ENCODE measurements at regions not wholly inside any gene's neighbourhood (a gene's known extent, or its start where the extent isn't known, plus 50 kb on each side); places are given as distances from the start of the nearest gene placed in this dataset.

DNA sequence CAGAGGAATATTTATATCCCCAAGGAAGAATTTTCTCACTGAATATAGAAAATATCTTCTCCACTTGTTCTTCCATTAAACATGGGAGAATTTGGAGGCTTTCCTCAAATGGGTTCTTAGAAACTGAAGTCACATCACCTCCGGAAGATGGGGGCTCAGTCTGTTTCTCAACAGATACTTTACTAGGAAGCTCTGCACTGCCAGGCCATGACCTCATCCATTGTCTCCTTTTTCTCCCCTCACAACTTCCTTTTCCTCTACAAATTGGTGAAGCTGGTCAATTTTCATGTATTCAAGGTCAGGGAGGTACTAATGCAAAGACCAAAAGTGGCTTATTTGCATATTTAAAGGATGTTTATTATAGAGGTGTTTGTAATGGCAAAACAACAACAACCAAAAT lies 173.1 kb downstream of the RNF152 start:
- no peaks in the 10 kb centered on the region for H3K36me3 Mint-ChIP-seq (ENCODE audit: insufficient read depth)
- H3K27me3 Mint-ChIP-seq, result no peaks in the 10 kb centered on the region
- TF ChIP-seq, protein P1, sequence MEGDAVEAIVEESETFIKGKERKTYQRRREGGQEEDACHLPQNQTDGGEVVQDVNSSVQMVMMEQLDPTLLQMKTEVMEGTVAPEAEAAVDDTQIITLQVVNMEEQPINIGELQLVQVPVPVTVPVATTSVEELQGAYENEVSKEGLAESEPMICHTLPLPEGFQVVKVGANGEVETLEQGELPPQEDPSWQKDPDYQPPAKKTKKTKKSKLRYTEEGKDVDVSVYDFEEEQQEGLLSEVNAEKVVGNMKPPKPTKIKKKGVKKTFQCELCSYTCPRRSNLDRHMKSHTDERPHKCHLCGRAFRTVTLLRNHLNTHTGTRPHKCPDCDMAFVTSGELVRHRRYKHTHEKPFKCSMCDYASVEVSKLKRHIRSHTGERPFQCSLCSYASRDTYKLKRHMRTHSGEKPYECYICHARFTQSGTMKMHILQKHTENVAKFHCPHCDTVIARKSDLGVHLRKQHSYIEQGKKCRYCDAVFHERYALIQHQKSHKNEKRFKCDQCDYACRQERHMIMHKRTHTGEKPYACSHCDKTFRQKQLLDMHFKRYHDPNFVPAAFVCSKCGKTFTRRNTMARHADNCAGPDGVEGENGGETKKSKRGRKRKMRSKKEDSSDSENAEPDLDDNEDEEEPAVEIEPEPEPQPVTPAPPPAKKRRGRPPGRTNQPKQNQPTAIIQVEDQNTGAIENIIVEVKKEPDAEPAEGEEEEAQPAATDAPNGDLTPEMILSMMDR (IDR thresholded peaks at IDR 0.05; ENCODE audit: unreplicated experiment), result no peak
- H3K27ac Mint-ChIP-seq, result no peak overlapping the region
- no peak for DNase-seq (ENCODE audit: low spot score, unreplicated experiment)
- H3K4me3 Mint-ChIP-seq (ENCODE audit: low read depth), result no peak overlapping the region
- H3K4me1 Mint-ChIP-seq (ENCODE audit: low read depth), result peaks cover 18% of the 10 kb centered on the region
- H3K9me3 Mint-ChIP-seq (ENCODE audit: low read depth), result peaks cover under 1% of the 10 kb centered on the region

DNA sequence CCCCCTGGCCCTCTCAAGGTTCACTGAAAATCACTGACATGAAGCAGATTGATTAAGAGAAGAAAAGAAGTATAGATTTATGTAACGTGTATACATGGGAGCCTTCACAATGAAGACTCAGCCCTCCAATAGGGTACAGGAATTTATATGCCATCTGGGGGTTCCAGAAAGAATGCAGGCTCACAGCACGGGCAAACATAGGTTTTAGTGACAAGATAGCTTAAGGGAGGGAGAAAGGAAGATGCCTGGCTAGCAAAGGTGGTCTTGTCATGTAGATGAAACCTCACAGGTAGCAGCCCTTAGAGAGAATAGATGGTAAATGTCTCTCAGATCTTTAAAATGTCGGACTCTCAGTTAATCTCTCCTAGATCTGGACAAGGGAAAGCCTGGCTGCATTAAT lies 173.9 kb downstream of the RNF152 start:
- peaks cover 18% of the 10 kb centered on the region for H3K4me1 Mint-ChIP-seq (ENCODE audit: low read depth)
- no peaks in the 10 kb centered on the region for H3K27me3 Mint-ChIP-seq
- DNase-seq (ENCODE audit: low spot score, unreplicated experiment), result no peak
- TF ChIP-seq, protein P1 (IDR thresholded peaks at IDR 0.05; ENCODE audit: unreplicated experiment), result no peak
- no peak overlapping the region for H3K27ac Mint-ChIP-seq
- H3K36me3 Mint-ChIP-seq (ENCODE audit: insufficient read depth), result no peaks in the 10 kb centered on the region
- H3K9me3 Mint-ChIP-seq (ENCODE audit: low read depth), result no peaks in the 10 kb centered on the region
- no peak overlapping the region for H3K4me3 Mint-ChIP-seq (ENCODE audit: low read depth)

DNA sequence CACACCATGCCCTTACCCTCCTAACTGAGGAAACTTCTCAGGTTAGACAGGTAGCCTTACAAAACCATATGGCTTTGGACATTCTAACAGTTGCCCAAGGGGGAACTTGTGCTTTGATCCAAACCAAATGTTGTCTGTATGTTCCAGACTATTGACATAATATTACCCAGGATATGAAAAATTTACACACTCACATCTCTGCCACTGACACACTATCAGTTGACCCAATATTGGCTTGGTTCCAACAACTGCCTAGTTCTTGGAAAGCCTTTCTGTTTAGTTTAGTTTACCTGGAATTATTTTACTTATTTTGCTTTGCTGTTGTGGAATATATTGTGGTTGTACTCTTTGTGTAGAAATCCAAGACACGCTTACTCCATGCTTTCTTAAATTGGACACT lies 178.4 kb downstream of the RNF152 start:
- Mint-ChIP-seq H3K27me3 (no peaks in the 10 kb centered on the region), H3K27ac (no peak overlapping the region), H3K9me3 (ENCODE audit: low read depth) (no peaks in the 10 kb centered on the region), H3K4me3 (ENCODE audit: low read depth) (no peak overlapping the region), H3K4me1 (ENCODE audit: low read depth) (peaks cover 5% of the 10 kb centered on the region), H3K36me3 (ENCODE audit: insufficient read depth) (no peaks in the 10 kb centered on the region)
- TF ChIP-seq, protein P1 (IDR thresholded peaks at IDR 0.05; ENCODE audit: unreplicated experiment), result no peak
- DNase-seq (ENCODE audit: low spot score, unreplicated experiment), result no peak

DNA sequence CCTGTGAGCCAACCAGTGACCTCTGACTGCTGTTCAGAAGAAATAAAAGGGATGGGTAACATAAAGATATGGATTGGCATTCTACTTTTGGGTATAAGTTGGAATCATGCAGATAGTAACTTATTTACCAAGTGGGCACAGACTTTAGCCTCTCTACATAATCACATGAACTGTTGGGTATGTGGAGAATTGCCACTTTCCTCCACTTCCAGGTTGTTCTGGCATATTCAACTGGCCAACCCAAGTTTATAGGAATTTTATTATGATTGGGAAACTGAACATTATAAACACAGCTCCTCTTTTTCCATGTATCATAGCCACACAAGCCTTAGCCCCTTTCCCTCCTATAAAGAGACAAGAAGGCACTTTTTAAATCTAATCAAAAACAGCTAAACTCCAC lies 179.3 kb downstream of the RNF152 start:
- Mint-ChIP-seq H3K9me3 (ENCODE audit: low read depth) (no peaks in the 10 kb centered on the region), H3K4me1 (ENCODE audit: low read depth) (peaks cover 5% of the 10 kb centered on the region), H3K27ac (no peak overlapping the region), H3K27me3 (no peaks in the 10 kb centered on the region), H3K36me3 (ENCODE audit: insufficient read depth) (no peaks in the 10 kb centered on the region), H3K4me3 (ENCODE audit: low read depth) (no peak overlapping the region)
- TF ChIP-seq, protein P1 (IDR thresholded peaks at IDR 0.05; ENCODE audit: unreplicated experiment), result no peak
- DNase-seq (ENCODE audit: low spot score, unreplicated experiment), result no peak

DNA sequence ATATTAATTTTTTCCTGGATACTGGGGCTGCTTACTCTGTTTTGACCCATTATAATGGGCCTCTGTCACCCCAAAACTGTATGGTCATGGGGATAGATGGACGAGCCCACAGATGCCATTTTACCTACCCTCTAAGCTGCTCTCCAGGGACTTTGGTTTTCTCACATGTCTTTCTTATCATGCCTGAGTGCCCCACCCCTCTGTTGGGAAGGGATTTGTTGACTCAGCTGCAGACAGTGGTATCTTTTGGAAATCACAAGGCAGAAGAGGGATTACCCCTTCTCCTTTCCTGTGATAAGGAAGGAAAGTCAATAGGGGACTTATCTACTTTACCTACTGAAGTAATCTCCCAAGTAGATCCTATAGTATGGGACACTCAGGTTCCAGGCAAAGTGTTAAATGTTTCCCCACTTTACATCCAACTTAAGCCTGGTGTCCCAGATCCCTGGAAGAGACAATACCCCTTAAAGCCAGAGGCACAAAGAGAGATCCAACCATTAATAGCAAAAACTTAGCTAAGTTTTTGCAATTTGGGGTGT lies 182.7 kb downstream of the RNF152 start:
- Mint-ChIP-seq H3K9me3 (ENCODE audit: low read depth) (no peaks in the 10 kb centered on the region), H3K36me3 (ENCODE audit: insufficient read depth) (no peaks in the 10 kb centered on the region), H3K27me3 (no peaks in the 10 kb centered on the region), H3K4me1 (ENCODE audit: low read depth) (peaks cover 11% of the 10 kb centered on the region), H3K27ac (no peak overlapping the region), H3K4me3 (ENCODE audit: low read depth) (no peak overlapping the region)
- DNase-seq (ENCODE audit: low spot score, unreplicated experiment), result no peak
- TF ChIP-seq, protein P1 (IDR thresholded peaks at IDR 0.05; ENCODE audit: unreplicated experiment), result no peak

Data from progenitor cell of endocrine pancreas (in vitro differentiated cells).